Loucy (cell line): ENCODE measurements at regions not wholly inside any gene's neighbourhood (a gene's known extent, or its start where the extent isn't known, plus 50 kb on each side); places are given as distances from the start of the nearest gene placed in this dataset.

Source experiments
- EZH2phosphoT487 ChIP-seq: fragments of 200-600 bp; IDR thresholded peaks from 2 replicates; pipeline ENCODE4 v1.6.1; 2018; ENCODE audit warnings: antibody characterized with exemption, mild to moderate bottlenecking, moderate library complexity, borderline replicate concordance
- TF ChIP-seq, protein P1 (sequence below): fragments of 200-600 bp; sonication (generic); conservative IDR thresholded peaks from 2 replicates; pipeline ENCODE4 v1.5.1; 2014; ENCODE audit warnings: mild to moderate bottlenecking, antibody characterized with exemption, low read length

DNA sequence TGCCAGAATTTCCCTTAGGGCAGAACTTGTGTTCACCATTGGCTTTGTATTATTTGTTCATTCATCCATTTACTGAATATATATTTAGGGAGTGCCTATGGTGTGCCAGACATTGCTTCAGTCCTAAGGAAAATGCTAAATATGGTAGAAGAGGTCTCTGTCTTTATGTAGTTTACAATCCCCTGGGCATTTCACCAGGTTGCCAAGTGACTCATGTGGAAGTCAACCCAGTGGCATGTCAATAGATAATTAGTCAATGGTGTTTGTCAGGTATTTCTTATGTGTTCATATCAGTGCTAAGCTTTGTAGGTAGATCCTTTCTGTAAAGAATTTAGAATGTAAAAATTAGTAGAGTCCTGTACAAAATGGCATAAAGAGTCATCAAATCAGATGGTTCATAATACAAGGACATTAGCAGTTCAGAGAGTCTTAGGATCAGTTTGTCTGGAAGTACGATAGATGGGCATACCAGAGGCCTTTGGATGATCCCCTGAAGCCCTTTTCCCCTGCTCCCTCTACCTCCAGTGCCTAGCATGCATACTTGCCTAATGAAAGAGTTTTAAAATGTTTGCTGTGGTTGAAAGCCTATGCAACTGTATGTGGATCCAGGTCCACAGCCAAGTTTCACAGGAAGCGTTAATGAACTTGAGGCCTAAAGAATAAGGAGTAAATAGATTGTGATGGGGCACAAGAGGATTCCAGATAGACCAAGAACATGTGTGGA lies 58.5 kb upstream of the SESN3 start:
- TF ChIP-seq, protein P1, sequence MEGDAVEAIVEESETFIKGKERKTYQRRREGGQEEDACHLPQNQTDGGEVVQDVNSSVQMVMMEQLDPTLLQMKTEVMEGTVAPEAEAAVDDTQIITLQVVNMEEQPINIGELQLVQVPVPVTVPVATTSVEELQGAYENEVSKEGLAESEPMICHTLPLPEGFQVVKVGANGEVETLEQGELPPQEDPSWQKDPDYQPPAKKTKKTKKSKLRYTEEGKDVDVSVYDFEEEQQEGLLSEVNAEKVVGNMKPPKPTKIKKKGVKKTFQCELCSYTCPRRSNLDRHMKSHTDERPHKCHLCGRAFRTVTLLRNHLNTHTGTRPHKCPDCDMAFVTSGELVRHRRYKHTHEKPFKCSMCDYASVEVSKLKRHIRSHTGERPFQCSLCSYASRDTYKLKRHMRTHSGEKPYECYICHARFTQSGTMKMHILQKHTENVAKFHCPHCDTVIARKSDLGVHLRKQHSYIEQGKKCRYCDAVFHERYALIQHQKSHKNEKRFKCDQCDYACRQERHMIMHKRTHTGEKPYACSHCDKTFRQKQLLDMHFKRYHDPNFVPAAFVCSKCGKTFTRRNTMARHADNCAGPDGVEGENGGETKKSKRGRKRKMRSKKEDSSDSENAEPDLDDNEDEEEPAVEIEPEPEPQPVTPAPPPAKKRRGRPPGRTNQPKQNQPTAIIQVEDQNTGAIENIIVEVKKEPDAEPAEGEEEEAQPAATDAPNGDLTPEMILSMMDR: no peak
- TF ChIP-seq EZH2phosphoT487: no peak
